Esophagus squamous epithelium (tissue), 4 donors: ENCODE measurements at regions not wholly inside any gene's neighbourhood (a gene's known extent, or its start where the extent isn't known, plus 50 kb on each side); places are given as distances from the start of the nearest gene placed in this dataset.

Experiments
- CTCF ChIP-seq, 6 experiments: fragments of 450-650 bp in 4 of 6; fragments of 200-600 bp in 2 of 6; sonication (generic) in 2 of 6; IDR thresholded peaks; one replicate each; pipeline ENCODE4 v1.5.1; 2016 to 2019; ENCODE audit warnings: antibody characterized with exemption in 6 of 6, mild to moderate bottlenecking in 4 of 6, moderate library complexity in 4 of 6
- POLR2A ChIP-seq, 4 donors: fragments of 450-650 bp; IDR thresholded peaks; one replicate each; pipeline ENCODE4 v1.6.1; 2017; ENCODE audit warnings: antibody characterized with exemption in 4 of 4, mild to moderate bottlenecking in 4 of 4, moderate library complexity in 3 of 4

DNA sequence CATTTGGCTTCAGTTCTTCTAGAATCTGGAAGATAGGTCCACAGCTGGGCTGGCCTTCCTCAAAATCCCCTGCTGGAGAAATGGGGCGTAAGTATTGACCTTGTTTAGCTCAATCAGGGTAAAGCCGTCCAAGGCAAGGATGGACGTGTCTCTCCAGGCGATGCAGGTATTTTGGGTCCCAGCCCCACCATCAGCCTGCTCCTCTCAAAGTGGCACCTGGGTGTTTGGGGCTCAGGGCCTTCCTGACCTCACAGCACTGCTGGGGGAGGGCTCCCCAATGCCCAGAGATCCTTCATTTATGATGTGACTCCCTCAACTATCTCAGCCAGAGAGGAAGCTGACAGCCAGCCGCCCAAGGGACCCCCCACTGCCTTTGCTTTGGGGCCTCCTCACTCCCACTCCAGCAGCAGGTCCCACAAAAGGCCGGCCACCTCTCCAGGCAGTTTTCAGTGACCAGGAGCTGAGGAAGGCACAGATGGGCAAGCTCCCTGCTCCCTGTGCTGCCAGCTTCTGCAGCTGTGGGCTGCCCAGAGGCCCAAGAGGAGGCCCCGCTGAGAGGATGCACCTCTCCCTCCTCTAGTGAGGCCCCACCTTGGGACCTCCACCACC lies 140.0 kb upstream of the TCERG1L start:
- TF ChIP-seq POLR2A (IDR thresholded peaks at IDR 0.05) = no peak
- no peak for TF ChIP-seq CTCF (IDR thresholded peaks at IDR 0.05)
